Lower leg skin (tissue), 4 donors: ENCODE measurements at regions not wholly inside any gene's neighbourhood (a gene's known extent, or its start where the extent isn't known, plus 50 kb on each side); places are given as distances from the start of the nearest gene placed in this dataset.

Experiments used
- DNase-seq, 2 donors: peaks; one replicate each; pipeline ENCODE4 v3.0.0-alpha.2; 2019; ENCODE audit warnings: low spot score in 2 of 2
- H3K4me3 ChIP-seq: fragments of 200-600 bp; sonication (generic); 2 replicates; pipeline ENCODE4 v1.5.1; 2017; ENCODE audit warnings: mild to moderate bottlenecking, low read depth; ENCODE audit not compliant: poor library complexity, severe bottlenecking
- POLR2A ChIP-seq, 2 donors: fragments of 450-650 bp; IDR thresholded peaks; one replicate each; pipeline ENCODE4 v1.6.1; 2016 to 2017; ENCODE audit warnings: antibody characterized with exemption in 2 of 2, mild to moderate bottlenecking in 1 of 2, moderate library complexity in 1 of 2
- WGBS, 2 donors: methylation state at CpG; one replicate each; pipeline ENCODE4 v1.1.5; 2018; 5-methylcytosine and 5-hydroxymethylcytosine counted together
- intact Hi-C: fragments of 100-400 bp; cut with DNase I; formaldehyde crosslinking; loops from one replicate; pipeline ENCODE4 v1.15.0; 2023; ENCODE audit warnings: low total_unique reads
- TF ChIP-seq, protein P1 (sequence below), 3 donors: fragments of 450-650 bp; IDR thresholded peaks; one replicate each; pipeline ENCODE4 v1.5.1; 2016; ENCODE audit warnings: antibody characterized with exemption in 3 of 3, mild to moderate bottlenecking in 3 of 3, moderate library complexity in 2 of 3

DNA sequence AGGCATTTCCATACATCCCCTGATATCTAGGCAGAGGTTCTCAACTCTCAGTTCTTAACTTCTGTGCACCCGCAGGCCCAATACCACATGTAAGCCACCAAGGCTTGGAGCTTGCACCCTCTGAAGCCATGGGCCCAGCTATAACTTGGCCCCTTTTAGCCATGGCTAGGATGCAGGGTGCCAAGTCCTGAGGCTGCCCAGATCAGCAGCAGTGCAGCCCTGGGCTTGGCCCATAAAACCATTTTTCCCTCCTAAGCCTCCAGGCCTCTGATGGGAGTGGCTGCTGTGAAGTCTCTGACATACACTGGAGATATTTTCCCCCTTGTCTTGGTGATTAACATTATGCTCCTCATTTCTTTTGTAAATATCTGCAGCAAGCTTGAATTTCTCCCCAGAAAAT is 110.3 kb upstream of the CNTN1 start:
- WGBS, 2 donors, result 100% methylated on average over 1 of the region's 1 CpG
- no peak for DNase-seq
- H3K4me3 ChIP-seq, result no peak overlapping the region
- no peak for TF ChIP-seq POLR2A (IDR thresholded peaks at IDR 0.05)
- TF ChIP-seq, protein P1, sequence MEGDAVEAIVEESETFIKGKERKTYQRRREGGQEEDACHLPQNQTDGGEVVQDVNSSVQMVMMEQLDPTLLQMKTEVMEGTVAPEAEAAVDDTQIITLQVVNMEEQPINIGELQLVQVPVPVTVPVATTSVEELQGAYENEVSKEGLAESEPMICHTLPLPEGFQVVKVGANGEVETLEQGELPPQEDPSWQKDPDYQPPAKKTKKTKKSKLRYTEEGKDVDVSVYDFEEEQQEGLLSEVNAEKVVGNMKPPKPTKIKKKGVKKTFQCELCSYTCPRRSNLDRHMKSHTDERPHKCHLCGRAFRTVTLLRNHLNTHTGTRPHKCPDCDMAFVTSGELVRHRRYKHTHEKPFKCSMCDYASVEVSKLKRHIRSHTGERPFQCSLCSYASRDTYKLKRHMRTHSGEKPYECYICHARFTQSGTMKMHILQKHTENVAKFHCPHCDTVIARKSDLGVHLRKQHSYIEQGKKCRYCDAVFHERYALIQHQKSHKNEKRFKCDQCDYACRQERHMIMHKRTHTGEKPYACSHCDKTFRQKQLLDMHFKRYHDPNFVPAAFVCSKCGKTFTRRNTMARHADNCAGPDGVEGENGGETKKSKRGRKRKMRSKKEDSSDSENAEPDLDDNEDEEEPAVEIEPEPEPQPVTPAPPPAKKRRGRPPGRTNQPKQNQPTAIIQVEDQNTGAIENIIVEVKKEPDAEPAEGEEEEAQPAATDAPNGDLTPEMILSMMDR (IDR thresholded peaks at IDR 0.05), result no peak
- intact Hi-C loops, result no loop called here

DNA sequence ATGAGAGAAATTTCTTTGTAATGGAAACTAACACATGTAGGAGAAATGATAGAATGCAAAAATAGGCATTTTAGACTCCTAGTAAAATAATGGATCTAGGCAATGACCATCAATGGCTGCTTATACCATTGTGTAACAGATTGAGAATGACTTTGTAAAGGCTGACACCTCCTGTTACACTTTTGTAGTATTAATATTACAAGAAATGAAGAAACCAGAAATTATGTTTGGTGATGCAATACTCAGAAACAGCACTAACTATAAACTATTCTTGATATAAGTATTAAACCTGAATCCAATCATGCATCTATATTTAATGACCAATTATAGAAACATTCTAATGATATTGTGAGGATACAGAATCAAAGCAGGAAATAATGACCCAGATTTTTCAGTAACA is 108.5 kb upstream of the CNTN1 start:
- DNase-seq, result no peak
- H3K4me3 ChIP-seq, result no peak overlapping the region
- intact Hi-C loops, result no loop called here
- TF ChIP-seq, protein P1 (IDR thresholded peaks at IDR 0.05), result no peak
- TF ChIP-seq POLR2A (IDR thresholded peaks at IDR 0.05), result no peak

DNA sequence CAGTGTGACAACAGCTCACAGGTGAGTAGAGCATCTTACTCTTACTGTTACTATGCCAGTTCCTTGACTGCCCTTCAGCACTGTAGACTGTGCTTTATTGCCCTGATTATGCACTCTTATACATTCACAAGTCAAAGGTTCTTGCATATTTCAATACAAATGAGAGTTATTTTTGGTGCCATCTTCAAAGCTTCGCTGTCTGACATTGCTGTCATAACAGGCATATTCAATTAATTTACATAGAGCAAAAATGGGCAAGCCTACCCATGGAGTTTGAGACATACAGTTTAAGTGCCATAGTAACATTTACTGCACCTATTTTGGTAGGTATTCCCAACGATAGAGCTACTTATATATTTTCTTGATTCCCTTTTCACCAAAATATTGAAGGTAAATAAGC is 107.5 kb upstream of the CNTN1 start:
- H3K4me3 ChIP-seq, result no peak overlapping the region
- no peak for TF ChIP-seq POLR2A (IDR thresholded peaks at IDR 0.05)
- TF ChIP-seq, protein P1 (IDR thresholded peaks at IDR 0.05), result no peak
- 53 to 72% methylated on average over 2 of the region's 2 CpGs for WGBS, 2 donors
- intact Hi-C loops, result no loop called here
- DNase-seq, result no peak

DNA sequence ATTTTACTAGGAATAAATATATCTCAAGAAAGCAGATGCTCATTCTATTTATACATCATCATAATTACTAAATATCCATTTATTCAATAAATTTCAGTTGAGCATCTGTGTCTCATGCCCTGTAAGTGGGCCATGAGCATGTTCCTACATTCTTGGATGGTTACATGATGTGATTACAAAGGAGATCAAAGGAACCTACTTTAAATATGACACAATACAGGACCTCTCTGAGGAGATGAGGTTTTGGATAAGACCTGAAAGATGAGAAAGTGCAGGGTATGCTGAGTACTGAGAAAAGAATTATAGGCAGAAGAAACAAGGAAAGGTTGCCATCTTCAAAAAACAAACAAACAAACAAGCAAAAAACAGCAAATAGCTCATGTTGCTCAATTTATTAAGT is 105.4 kb upstream of the CNTN1 start:
- intact Hi-C loops, result no loop called here
- DNase-seq, result no peak

DNA sequence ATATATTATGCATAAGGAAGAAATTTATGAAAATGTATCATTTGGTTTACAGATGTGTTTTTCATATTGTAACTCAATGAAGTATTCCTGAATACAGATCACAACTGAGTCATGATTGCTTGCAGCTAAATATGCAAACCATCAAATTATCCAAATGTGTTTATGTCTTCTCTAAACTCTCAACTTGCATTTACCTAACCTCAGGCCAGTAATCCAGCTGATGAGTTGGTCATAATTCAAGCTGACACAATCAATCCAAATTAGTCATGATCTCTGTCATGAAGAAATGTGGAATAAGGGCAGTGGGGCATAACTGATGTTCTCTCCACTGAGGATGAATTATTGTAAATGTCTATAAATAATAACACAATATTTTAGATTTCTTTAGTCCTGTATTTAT is 104.8 kb upstream of the CNTN1 start:
- H3K4me3 ChIP-seq, result no peak overlapping the region
- no peak for DNase-seq
- no peak for TF ChIP-seq POLR2A (IDR thresholded peaks at IDR 0.05)
- TF ChIP-seq, protein P1 (IDR thresholded peaks at IDR 0.05), result no peak
- intact Hi-C loops, result no loop called here

More for the DNA sequence above, 105.4 kb upstream of the CNTN1 start:
- no peak overlapping the region for H3K4me3 ChIP-seq
- TF ChIP-seq, protein P1 (IDR thresholded peaks at IDR 0.05), result no peak
- TF ChIP-seq POLR2A (IDR thresholded peaks at IDR 0.05), result no peak

DNA sequence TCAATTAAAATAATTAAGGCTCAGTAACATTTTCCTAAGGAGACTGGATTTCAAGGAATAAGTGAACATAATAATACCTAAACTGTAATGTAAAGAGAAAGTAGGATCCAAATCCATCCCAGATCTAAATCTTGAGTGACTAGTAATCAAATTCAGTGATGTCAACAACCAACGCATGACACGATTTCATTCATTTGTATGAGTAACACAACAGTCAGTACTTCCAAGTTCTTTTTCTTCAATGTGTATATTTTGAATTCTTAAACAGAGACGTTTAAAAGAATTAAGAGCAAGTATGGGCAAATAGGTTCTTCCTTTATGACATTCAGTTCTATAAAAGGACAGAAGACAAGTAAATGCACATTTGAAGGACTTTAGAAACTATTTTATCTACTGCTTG is 104.3 kb upstream of the CNTN1 start:
- intact Hi-C loops, result no loop called here
- no peak overlapping the region for H3K4me3 ChIP-seq
- no peak for DNase-seq
- WGBS, 2 donors, result 51 to 57% methylated on average over 3 of the region's 3 CpGs
- no peak for TF ChIP-seq POLR2A (IDR thresholded peaks at IDR 0.05)
- TF ChIP-seq, protein P1 (IDR thresholded peaks at IDR 0.05), result no peak
